AG09319 (cell line): ENCODE measurements at regions not wholly inside any gene's neighbourhood (a gene's known extent, or its start where the extent isn't known, plus 50 kb on each side); places are given as distances from the start of the nearest gene placed in this dataset.

Experiments used
- DNase-seq: peaks from one replicate; pipeline ENCODE4 v3.0.0-alpha.2; 2010; ENCODE audit warnings: low read depth; ENCODE audit errors: extremely low read depth
- TF ChIP-seq, protein P1 (sequence below): IDR thresholded peaks from 2 replicates; pipeline ENCODE4 v1.5.1; 2011; ENCODE audit warnings: low read depth, mild to moderate bottlenecking, inconsistent platforms, low read length, moderate library complexity

DNA sequence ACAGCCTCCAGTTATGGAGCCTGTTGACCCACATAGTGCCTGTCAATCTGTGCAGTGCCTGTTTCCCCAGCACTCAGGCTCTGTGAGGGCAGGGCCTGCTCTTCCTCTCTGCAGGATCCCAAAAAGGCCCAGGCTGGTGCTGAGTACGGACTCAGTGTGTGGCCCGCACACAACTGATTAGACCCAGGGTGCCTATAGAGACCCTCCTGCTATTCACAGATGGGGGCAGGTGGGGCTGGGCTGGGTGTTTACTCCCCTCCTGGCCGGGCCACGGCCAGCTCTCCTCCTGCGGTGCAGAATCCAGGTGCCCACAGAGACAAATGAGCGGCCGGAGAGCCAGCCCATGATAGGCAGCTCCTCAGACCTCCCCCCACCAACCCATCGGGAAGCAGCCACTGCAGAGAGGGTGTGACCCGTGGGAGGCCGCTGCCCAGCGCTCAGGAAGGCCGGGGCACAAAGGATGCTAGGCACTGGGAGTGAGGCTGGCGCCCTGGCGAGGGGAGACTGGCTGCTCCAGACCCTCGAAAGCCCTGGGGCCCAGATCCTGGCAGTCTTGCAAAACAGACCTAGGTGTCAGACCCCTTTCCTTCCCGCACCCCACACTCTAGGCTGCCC lies 239.0 kb downstream of the CTTN start:
- TF ChIP-seq, protein P1, sequence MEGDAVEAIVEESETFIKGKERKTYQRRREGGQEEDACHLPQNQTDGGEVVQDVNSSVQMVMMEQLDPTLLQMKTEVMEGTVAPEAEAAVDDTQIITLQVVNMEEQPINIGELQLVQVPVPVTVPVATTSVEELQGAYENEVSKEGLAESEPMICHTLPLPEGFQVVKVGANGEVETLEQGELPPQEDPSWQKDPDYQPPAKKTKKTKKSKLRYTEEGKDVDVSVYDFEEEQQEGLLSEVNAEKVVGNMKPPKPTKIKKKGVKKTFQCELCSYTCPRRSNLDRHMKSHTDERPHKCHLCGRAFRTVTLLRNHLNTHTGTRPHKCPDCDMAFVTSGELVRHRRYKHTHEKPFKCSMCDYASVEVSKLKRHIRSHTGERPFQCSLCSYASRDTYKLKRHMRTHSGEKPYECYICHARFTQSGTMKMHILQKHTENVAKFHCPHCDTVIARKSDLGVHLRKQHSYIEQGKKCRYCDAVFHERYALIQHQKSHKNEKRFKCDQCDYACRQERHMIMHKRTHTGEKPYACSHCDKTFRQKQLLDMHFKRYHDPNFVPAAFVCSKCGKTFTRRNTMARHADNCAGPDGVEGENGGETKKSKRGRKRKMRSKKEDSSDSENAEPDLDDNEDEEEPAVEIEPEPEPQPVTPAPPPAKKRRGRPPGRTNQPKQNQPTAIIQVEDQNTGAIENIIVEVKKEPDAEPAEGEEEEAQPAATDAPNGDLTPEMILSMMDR: no peak
- DNase-seq: no peak

DNA sequence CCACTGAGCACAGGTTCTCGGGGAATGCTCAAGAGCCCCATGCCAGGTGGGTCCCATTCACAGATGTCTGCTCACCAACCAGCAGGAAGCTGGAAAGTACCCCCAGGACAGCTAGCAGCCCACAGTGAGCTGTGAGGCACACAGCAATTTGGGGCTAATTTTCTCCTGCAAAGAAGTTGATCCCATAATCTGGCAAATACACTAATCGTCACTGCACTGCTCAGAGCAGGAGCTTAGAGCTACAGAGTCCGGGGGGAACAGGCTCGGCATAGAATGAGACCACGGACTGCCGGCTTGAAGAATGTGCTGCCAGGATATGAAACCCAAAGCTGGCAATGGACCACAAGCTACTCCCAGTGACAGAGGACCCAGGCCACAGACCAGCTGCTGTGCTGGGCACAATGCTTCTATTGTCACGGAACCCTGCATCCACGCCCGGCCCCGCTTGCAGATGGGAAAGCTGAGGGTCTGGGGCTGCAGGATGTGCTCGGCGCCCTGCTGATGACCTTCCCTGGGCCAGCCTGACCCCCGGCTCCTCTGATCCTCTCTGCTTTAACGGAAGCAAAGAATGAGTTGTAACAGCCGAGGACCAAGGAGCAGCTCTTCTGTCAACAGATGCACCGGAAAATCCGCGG lies 239.7 kb downstream of the CTTN start:
- TF ChIP-seq, protein P1: no peak
- DNase-seq: no peak

DNA sequence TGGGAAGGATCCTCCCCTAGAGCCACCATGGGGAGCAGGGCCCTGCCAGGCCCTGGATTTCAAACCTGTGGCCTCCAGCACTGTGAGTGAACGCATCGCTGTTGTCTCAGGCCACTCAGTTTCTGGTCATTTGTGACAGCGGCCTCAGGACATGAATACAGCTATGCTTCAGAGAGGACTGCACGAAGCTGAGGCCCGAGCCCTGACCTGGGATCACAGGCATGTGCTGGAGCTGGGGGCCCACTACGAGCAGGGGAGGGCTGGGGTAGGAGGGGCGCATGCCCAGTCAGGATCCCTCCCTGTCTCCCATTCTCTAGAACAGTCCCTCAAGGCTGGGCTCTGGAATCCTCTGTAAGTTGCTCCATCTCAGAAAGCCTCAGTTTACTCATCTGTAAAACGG lies 242.1 kb downstream of the CTTN start:
- TF ChIP-seq, protein P1: no peak
- no peak for DNase-seq

DNA sequence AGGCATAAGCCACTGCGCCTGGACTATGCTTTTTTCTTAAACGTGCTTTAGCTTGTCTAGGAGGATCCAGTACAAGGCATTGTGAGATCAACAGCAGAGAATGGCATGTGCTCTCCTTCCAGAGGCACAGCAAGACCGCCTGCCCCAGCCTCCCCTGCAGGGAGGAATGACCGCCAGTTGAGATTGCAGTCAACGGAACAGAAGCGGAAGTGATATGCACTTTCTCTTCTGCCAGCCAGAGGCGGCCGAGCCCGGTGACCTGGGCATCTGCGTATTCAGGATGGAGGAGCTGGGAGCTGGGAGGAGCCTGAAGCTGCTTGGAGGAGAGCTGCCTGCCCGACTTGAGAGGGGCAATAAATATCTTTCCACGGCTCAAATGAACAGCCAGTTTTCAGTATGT lies 243.0 kb downstream of the CTTN start:
- TF ChIP-seq, protein P1: no peak
- no peak for DNase-seq

DNA sequence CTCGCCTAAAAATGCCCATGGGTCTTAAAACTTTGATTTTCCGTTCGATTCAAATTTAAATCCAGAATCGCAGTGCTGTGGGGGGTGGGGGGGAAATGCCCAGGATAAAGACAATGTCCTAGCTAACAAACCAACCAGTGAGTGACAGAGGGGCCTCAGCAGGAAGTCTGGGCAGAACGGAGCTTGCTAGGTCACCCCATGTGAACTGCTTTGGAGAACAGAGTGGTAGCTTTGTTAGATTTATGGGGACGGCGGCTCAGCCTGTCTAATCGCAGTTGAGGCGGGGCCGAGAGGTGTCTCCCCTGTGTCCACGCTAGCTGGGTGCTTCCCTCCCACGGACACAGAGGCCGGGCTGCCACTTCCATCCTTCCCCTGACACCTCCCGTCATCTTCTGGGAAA lies 243.9 kb downstream of the CTTN start:
- TF ChIP-seq, protein P1: no peak
- no peak for DNase-seq

DNA sequence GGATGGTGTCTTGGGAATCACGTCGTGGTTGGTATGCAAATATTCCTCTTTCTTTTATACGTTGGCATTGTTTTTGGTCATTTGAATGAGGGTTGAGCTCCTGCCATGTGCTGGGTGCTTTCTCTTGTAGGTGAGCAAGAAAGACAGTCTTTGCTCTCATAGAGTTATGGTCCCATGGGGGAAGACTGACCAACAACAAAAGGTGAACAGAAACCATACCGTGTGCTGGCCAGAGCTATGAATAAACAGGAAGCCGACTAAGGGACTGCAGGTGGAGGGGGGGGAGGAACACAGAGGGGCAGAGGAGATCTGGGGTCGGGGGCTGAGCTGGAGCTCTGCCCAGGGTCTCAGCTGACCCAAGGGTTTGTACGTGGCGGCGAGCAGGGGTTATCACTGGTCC lies 245.3 kb downstream of the CTTN start:
- TF ChIP-seq, protein P1: no peak
- no peak for DNase-seq

DNA sequence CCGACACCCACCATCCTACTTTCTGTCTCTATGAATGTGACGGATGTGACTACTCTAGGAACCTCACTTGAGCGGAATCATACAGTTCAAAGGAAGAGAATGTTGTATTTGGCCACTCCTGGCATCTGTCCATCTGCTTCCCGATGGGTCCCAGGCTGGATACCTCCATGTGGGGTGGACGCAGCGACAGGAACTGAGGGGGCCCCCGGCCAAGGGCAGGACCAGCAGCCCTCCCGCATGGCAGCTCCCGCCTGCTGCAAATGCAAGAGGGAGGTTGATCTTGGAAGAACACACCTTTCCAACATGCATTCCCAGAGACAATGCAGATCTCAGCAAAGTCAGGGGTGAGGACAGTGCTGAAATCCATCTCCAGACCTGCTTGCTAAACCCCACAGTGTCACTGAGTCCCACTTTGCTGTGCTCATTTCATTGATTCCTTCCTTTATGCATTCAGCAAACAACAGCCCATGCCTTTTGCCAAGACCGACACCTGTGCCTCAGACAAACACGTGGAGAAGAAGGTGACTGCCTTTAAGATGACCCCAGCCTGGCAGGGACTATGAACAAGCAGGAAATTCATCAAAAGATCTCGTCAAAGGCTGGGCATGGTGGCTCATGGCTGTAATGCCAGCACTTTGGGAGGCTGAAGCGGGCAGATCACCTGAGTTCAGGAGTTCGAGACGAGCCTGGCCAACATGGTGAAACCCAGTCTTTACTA lies 246.2 kb downstream of the CTTN start:
- DNase-seq: no peak
- TF ChIP-seq, protein P1: no peak
